Skin of body (tissue), 1 donor: ENCODE measurements at regions not wholly inside any gene's neighbourhood (a gene's known extent, or its start where the extent isn't known, plus 50 kb on each side); places are given as distances from the start of the nearest gene placed in this dataset.

Experiments used
- DNase-seq: peaks from one replicate; lab custom pipeline; 2025; lab: John Stamatoyannopoulos, UW

DNA sequence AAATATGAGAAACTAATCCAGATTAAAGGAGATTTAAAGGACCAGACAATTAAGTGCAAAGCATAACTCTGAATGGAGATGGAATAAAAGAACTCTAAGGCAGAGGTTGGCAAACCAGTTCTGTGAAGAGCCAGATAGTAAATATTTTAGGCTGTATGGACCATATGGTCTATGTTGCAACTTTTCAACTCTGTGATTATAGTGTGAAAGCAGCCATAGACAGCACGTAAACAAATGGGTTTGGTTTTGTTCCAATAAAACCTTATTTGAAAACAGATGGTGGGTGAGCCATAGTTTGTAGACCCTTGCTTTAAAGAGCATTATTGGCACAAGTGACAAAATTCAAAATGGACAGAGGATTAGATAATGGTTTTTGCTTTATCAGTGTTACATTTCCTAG, 884.1 kb downstream of the CCSER2 start:
- no peak for DNase-seq

GRCh38 chr10:85213493-85213892, 885.1 kb downstream of the CCSER2 start:
- no peak for DNase-seq

DNA sequence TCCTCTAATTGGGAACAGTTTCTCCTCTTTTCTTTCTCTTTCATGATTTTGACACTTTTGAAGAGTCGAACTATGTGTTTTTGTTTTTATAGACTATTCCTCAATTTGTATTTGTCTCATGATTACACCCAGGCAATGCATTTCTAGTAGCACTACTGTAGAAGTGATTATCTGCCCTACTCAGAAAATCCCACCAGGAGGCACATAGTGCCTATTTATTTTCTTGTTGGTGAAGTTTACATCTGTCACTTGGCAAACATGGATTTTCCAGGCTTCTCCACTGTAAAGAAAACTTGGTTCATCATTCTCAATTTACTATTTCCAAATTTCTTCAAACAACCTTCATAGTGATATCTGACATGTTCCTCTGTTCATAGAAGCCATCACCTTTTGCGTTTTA, 893.9 kb downstream of the CCSER2 start:
- DNase-seq = no peak

DNA sequence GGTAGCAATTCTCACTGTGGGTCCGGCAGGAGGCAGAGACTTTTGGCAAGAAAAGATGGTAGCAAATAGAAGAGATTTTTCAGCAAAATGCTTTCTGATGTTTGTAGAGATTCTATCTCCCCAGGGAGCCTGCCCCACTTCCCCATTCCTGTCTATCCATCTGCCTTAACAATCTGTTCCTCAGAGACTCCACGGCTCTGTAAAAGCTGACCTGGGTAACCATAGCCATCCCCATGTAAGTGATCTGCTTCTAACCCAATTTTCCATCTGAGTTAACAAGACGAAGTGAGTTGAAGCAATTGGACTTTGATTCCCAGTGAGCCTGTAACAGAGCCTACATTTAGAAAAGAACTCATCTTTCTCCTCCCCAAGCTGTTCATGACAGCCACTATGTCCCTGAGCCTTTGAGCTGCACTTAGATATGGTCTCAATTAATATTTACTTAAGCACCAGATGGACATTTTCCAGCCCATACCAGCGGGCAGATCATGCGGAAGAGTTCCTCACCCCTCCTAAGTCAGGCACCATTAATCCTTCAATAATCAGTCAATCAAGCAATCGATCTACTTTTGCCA, 896.1 kb downstream of the CCSER2 start:
- DNase-seq = no peak

- no peak for DNase-seq
These were observed 896.9 kb downstream of the CCSER2 start for GRCh38 chr10:85225311-85225710.

DNA sequence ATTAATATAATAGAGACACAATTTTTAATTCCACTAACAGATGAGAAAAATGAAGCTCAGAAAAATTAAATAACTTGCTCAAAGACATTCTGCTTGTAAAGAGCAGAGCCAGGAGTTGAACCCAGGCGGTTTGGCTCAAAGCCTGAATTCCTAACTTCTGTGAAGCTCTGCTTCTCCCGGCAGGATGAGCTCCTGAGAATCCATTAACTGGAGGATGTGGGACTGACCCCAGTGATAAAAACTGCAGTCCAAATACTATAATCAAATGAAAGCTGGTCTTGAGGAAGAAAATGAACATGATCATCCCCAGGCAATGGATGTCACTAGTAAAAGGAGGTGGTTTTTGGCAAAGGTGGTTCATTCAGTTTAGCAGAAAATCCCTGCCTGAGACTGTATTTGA, 898.2 kb downstream of the CCSER2 start:
- DNase-seq = no peak

DNA sequence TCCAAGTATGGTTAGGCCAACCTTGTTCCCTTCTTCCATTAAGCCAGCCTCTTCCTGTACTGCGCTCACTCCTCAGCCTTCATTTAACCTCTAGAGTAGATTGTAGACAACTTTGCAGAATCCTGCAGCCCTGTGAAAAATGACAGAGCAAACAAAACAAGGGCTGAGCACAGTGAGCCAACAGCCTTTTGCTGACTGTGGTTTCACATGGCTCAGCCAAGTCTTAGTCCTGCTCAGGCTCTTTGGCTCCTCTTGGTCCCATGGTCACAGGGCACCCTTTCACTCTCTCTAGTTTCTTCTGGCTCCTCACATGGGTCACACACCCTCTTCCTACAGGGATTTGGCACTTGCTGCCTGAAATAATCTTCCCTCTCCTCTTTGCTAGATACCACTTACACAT, 900.3 kb downstream of the CCSER2 start:
- no peak for DNase-seq

GRCh38 chr10:85231534-85232270, 903.3 kb downstream of the CCSER2 start:
- no peak for DNase-seq

GRCh38 chr10:85235258-85235657, 906.9 kb downstream of the CCSER2 start:
- DNase-seq = no peak

GRCh38 chr10:85238676-85239075, 910.3 kb downstream of the CCSER2 start:
- no peak for DNase-seq

- no peak for DNase-seq
These were observed 921.9 kb downstream of the CCSER2 start for GRCh38 chr10:85250304-85250703.

DNA sequence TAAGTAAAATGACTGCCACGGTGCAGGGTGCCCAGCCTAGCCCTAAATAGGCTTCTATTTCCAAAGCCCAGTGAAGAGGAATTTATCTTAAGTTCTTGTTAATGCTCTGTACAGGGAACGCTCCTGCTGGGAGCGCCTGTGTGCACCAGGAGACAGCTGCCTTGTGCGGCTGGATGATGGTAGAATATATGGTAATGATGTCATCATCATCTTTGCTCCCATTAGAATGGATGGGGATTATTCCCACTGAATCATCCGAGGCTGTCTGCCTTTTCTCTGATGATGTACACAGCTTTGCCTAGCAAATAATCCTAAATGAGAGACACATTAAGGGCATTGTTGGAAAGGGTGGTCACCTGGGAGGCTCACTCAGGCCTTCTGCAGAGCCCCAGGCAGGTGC, 928.1 kb downstream of the CCSER2 start:
- no peak for DNase-seq

GRCh38 chr10:85259908-85260307, 931.5 kb downstream of the CCSER2 start:
- DNase-seq = no peak

DNA sequence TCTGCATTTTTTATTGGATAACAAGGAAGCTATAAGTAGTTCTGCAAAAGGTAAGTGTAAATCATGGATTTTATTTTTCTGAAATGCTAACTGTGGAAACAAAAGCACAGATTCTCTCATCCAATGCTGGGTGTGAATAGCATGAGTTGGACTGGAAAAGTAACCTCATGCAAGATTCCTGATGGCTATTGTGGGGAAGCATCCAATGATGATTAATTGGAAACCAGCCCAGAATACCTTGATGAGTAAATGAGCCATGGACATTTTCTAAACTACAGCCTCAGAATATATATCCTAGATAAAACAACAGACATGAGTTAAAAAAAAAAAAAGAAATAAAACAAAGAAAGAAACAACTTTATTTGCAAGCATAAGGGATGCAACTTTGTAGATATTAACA, 934.6 kb downstream of the CCSER2 start:
- no peak for DNase-seq

- no peak for DNase-seq
These were observed 936.7 kb downstream of the CCSER2 start for GRCh38 chr10:85265121-85265520.

DNA sequence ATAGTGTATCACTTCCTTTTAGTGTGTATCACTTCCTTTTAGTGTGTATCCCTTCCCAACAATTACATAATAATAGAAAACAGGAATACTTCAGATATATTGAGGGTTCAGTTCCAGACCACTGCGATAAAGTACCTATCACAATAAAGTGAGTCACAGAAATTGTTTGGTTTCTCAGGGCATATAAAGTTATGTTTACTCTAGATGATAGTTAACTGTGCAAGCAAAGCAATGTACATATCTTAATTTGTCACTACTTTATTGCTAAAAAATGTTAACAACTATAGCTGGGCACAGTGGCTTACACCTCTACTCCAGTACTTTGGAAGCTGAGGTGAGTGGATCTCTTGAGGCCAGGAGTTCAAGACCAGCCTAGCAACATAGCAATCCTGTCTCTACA, 938.4 kb downstream of the CCSER2 start:
- no peak for DNase-seq

GRCh38 chr10:85280014-85280413, 951.6 kb downstream of the CCSER2 start:
- DNase-seq = no peak

DNA sequence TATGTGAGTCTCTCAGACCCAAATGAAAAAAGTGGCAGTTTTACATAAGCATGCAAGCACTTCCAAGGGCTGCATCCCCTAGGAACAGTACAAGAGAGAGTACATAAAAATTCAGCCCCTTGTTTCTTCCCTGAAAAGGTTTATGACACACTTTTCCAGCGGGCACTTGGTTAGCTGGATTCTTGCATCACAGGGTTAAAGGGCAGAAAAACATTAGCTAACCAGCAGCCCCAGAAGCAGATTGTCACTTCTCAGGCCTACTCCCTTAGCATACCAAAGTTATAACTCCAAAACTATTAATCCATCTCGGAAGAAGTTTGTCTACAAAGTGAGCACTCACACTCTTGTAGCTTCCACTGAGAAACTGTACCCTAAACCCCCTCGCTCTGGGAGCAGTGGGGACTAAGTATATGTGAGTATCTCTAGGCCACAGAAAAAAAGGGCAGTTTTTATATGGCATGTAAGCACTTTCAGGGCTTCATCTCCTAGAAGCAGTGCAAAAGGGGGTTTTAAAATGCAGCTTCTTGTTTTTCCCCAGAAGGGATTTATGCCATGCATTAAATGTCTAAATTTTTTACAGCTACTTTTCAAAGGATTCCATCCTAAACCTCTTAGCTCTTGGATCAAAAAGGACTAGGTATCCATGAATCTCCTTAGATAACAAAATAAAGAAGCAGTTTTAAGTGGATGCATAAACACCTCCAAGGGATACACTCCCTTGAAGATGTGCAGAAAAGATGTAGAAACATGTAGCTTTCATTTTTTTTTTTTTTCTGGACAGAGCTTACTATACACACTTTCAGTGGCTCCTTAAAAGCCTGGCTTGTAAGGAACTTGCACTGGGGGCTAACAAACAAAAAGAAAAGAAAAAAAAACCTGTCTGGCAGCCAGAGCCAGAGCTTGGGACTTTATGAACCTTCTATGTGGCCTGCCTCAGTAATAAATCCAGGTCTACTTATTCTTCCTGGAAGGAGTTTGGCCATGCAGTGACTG, 956.7 kb downstream of the CCSER2 start:
- DNase-seq = no peak

GRCh38 chr10:85293483-85293882, 965.1 kb downstream of the CCSER2 start:
- DNase-seq = no peak

DNA sequence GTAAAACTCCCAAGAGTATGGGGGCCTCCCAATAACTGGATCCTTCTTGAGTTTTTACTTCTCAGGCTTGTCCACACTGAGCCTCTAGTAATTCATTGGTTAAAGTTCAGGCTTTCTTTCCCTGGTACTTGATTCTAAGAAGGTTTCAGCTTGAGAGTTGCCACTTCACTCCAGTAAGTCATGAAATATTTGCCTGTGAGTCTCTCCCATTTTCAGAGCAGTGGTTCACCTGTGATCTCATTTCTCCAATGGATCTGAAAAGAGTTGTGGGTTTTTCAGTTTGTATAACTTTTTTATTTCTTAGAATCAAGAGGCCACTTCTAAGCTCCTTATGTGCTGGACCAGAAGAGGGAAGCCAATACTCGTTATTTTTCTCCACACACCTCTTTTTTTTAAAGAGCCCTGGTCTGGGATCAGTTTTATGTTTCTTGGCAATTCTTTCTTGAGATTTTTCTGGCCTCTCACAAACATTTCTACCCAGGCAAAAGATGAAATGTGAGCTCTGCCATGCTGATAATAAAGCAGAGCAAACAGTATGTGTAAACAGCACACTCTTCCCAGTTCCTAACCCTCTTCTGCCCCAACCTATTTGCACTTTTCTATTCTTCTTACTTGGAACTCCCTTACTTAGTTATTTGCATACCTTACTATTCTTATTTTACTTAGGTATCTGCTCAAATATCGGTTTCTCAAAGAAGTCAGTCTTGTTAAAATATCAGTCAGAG, 983.4 kb downstream of the CCSER2 start:
- no peak for DNase-seq

- DNase-seq = no peak
These were observed 987.3 kb downstream of the CCSER2 start for GRCh38 chr10:85315657-85316056.

- no peak for DNase-seq
These were observed 987.9 kb downstream of the CCSER2 start for GRCh38 chr10:85316276-85316675.
